HepG2 (cell line): ENCODE measurements at regions not wholly inside any gene's neighbourhood (a gene's known extent, or its start where the extent isn't known, plus 50 kb on each side); places are given as distances from the start of the nearest gene placed in this dataset.

Experiments used
- ATAC-seq: fragments of 200-7000 bp; cut with Tn5 transposase; 3 replicates; pipeline ENCODE4 v1.9.1; 2020; ENCODE audit warnings: mild to moderate bottlenecking, moderate library complexity
- BruUV-seq: library from RNA; stranded (reverse); fragments of 400-500 nt; replicated peaks from 2 replicates; lab custom pipeline; 2021; lab: Mats Ljungman, UMichigan
- CTCF ChIA-PET: fragments of 300-600 bp; formaldehyde crosslinking; extraction: SDS; loops from one replicate; lab custom pipeline; 2021; ENCODE audit warnings: low total read pairs, inconsistent platforms, low intra/inter-chr PET ratio; lab: Yijun Ruan, JAX
- POLR2A ChIA-PET: fragments of 350-600 bp; sonication (Branson Sonifier 250); formaldehyde crosslinking; loops from one replicate; lab custom pipeline; 2020; ENCODE audit warnings: antibody characterized with exemption, inconsistent platforms; lab: Yijun Ruan, JAX
- DNase-seq: peaks from one replicate; pipeline ENCODE4 v3.0.0-alpha.2; 2015; ENCODE audit warnings: low spot score
- FAIRE-seq: peaks from 3 replicates; lab custom pipeline; 2011; peaks lifted over from hg19 to GRCh38; lab: Jason Lieb, UNC
- H2AFZ ChIP-seq: one replicate; pipeline ENCODE4 v1.6.1; 2011; ENCODE audit warnings: low read length, inconsistent platforms
- H3K27ac ChIP-seq: fragments of 300-600 bp; 3 replicates; pipeline ENCODE4 v1.8.0; 2011; ENCODE audit warnings: mixed run types, mild to moderate bottlenecking, mixed read lengths, low read length, inconsistent platforms; ENCODE audit not compliant: insufficient read depth; ENCODE audit errors: extremely low read length
- H3K27me3 ChIP-seq, 2 experiments: fragments of 200-600 bp in 1 of 2; 2 replicates in 1 of 2; 3 replicates in 1 of 2; pipeline versions ENCODE4 v1.6.0 to v1.8.0; 2011; ENCODE audit warnings: low read length in 2 of 2, mild to moderate bottlenecking in 2 of 2, moderate library complexity in 2 of 2, inconsistent platforms in 1 of 2; ENCODE audit not compliant: insufficient read depth in 2 of 2, control insufficient read depth in 1 of 2
- H3K36me3 ChIP-seq, 2 experiments: fragments of 200-600 bp in 1 of 2; replicated peaks in 1 of 2; 2 replicates in 1 of 2; 3 replicates in 1 of 2; pipeline versions ENCODE4 v1.5.1 to v1.8.0; 2011; ENCODE audit warnings: low read length in 2 of 2, inconsistent platforms in 1 of 2; ENCODE audit not compliant: insufficient read depth in 2 of 2, control insufficient read depth in 1 of 2
- H3K4me1 ChIP-seq: 2 replicates; pipeline ENCODE4 v1.5.1; 2012; ENCODE audit warnings: low read length, inconsistent platforms; ENCODE audit not compliant: insufficient read depth
- H3K4me2 ChIP-seq: 2 replicates; pipeline ENCODE4 v1.6.0; 2011; ENCODE audit warnings: low read depth, low read length, inconsistent platforms
- H3K4me3 ChIP-seq, 3 experiments: fragments of 200-600 bp in 1 of 3; sonication (generic), shearing (Covaris generic) in 1 of 3; replicated peaks in 1 of 3; 2 replicates each; pipeline ENCODE4 v1.5.1; 2011 to 2016; ENCODE audit warnings: low read length in 3 of 3, inconsistent platforms in 2 of 3, low read depth in 2 of 3, mild to moderate bottlenecking in 2 of 3, control low read depth in 1 of 3, mixed read lengths in 1 of 3; ENCODE audit not compliant: insufficient read depth in 1 of 3
- H3K79me2 ChIP-seq: one replicate; pipeline ENCODE4 v1.6.1; 2011; ENCODE audit warnings: low read length, inconsistent platforms; ENCODE audit not compliant: insufficient read depth
- H3K9ac ChIP-seq: 2 replicates; pipeline ENCODE4 v1.6.0; 2011; ENCODE audit warnings: mild to moderate bottlenecking, low read depth, low read length, inconsistent platforms; ENCODE audit not compliant: insufficient read depth
- H3K9me3 ChIP-seq: 2 replicates; pipeline ENCODE4 v1.5.1; 2012; ENCODE audit warnings: mild to moderate bottlenecking, low read length
- H4K20me1 ChIP-seq: 2 replicates; pipeline ENCODE4 v1.6.0; 2011; ENCODE audit warnings: inconsistent platforms, mild to moderate bottlenecking, low read length, moderate library complexity; ENCODE audit not compliant: insufficient read depth
- EHMT2 ChIP-seq: fragments of 200-600 bp; sonication (generic); IDR thresholded peaks from 2 replicates; pipeline ENCODE4 v1.7.0; 2017; ENCODE audit warnings: antibody characterized with exemption, low read depth, low read length, borderline replicate concordance
- GTF2F1 ChIP-seq: fragments of 150-350 bp; IDR thresholded peaks from 2 replicates; pipeline ENCODE4 v1.6.1; 2014; ENCODE audit warnings: low read length
- MED1 ChIP-seq: sonication (generic); formaldehyde crosslinking; IDR thresholded peaks from 2 replicates; pipeline ENCODE4 v1.4.0; 2020; ENCODE audit warnings: missing genetic modification reagents
- ZNF572 ChIP-seq: sonication (generic); formaldehyde crosslinking; IDR thresholded peaks from 2 replicates; pipeline ENCODE4 v1.5.1; 2020; ENCODE audit warnings: mild to moderate bottlenecking, missing genetic modification reagents
- ZSCAN12 ChIP-seq: sonication (generic); formaldehyde crosslinking; IDR thresholded peaks from 2 replicates; pipeline ENCODE4 v1.9.0; 2021; ENCODE audit warnings: mild to moderate bottlenecking, missing genetic modification reagents
- in situ Hi-C: cut with HindIII; loops from 2 replicates; pipeline ENCODE4 v1.10.0; 2017; ENCODE audit warnings: low pct_unique_long_range_greater_than_20kb; ENCODE audit not compliant: extremely low pct_ligation_motif_present
- intact Hi-C: fragments of 100-400 bp; cut with micrococcal nuclease; formaldehyde crosslinking; loops from one replicate; pipeline ENCODE4 v1.10.0; 2022; ENCODE audit not compliant: unreplicated experiment
- TF ChIP-seq, protein P1 (sequence below): sonication (generic); formaldehyde crosslinking; IDR thresholded peaks from 2 replicates; pipeline ENCODE4 v1.8.0; 2022; ENCODE audit warnings: low read depth, missing genetic modification reagents
- TF ChIP-seq, protein P2 (sequence below): sonication (generic); formaldehyde crosslinking; IDR thresholded peaks from 2 replicates; pipeline ENCODE4 v1.5.1; 2020; ENCODE audit warnings: missing genetic modification reagents, mild to moderate bottlenecking, borderline replicate concordance

DNA sequence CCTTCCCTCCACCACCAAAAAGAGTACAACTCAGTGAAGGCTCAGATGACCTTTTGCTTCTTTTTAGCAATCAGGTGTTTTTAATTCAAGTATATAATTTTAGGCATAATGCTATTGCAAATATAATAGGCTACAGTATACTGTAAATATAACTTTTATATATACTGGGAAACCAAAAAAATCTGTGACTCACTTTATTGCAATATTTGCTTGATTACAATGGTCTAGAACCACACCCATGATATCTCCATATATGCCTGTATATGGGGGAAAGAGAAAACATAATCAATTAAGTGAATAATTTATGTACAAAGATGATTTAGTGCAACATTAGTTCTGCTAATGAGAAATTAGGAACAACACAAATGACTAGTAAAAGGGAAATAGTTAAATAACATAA is 134.3 kb downstream of the TLE3 start:
- no peak overlapping the region for H3K27ac ChIP-seq
- TF ChIP-seq GTF2F1 (no peak), MED1 (CRISPR knock-in tag) (no peak), EHMT2 (no peak), ZNF572 (no peak), ZSCAN12 (CRISPR knock-in tag) (no peak)
- TF ChIP-seq, protein P1, sequence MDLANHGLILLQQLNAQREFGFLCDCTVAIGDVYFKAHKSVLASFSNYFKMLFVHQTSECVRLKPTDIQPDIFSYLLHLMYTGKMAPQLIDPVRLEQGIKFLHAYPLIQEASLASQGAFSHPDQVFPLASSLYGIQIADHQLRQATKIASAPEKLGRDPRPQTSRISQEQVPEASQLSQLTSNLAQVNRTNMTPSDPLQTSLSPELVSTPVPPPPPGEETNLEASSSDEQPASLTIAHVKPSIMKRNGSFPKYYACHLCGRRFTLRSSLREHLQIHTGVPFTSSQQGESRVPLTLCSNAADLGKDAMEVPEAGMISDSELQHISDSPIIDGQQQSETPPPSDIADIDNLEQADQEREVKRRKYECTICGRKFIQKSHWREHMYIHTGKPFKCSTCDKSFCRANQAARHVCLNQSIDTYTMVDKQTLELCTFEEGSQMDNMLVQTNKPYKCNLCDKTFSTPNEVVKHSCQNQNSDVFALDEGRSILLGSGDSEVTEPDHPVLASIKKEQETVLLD (CRISPR knock-in tag): no peak
- TF ChIP-seq, protein P2, sequence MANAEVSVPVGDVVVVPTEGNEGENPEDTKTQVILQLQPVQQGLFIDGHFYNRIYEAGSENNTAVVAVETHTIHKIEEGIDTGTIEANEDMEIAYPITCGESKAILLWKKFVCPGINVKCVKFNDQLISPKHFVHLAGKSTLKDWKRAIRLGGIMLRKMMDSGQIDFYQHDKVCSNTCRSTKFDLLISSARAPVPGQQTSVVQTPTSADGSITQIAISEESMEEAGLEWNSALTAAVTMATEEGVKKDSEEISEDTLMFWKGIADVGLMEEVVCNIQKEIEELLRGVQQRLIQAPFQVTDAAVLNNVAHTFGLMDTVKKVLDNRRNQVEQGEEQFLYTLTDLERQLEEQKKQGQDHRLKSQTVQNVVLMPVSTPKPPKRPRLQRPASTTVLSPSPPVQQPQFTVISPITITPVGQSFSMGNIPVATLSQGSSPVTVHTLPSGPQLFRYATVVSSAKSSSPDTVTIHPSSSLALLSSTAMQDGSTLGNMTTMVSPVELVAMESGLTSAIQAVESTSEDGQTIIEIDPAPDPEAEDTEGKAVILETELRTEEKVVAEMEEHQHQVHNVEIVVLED: no peak
- H3K4me2 ChIP-seq: no peak overlapping the region
- no TSS peak for BruUV-seq
- H2AFZ ChIP-seq: no peak overlapping the region
- no peak overlapping the region for H3K9ac ChIP-seq
- no peaks in the 10 kb centered on the region for H3K9me3 ChIP-seq
- intact Hi-C loops: no loop called here
- peaks cover 0 to 11% of the 10 kb centered on the region in 2 experiments; a peak in 1 of 5 replicates for H3K27me3 ChIP-seq
- ATAC-seq (no peak), FAIRE-seq (no peak), DNase-seq (no peak)
- no peak overlapping the region for H3K4me3 ChIP-seq
- H3K36me3 ChIP-seq: no peaks in the 10 kb centered on the region
- no peaks in the 10 kb centered on the region for H3K79me2 ChIP-seq
- POLR2A ChIA-PET: no interaction called here
- in situ Hi-C loops: no loop called here
- no peaks in the 10 kb centered on the region for H3K4me1 ChIP-seq
- CTCF ChIA-PET: no interaction called here
- 0 out of 2 replicates have a peak, but pooled peaks cover 4% of the 10 kb centered on the region for H4K20me1 ChIP-seq
